ENCODE measurements at regions not wholly inside any gene's neighbourhood (a gene's known extent, or its start where the extent isn't known, plus 50 kb on each side); places are given as distances from the start of the nearest gene placed in this dataset.
A peak's percentile ranks its signal among the peaks of the same experiment; 100 is the strongest.

DNA sequence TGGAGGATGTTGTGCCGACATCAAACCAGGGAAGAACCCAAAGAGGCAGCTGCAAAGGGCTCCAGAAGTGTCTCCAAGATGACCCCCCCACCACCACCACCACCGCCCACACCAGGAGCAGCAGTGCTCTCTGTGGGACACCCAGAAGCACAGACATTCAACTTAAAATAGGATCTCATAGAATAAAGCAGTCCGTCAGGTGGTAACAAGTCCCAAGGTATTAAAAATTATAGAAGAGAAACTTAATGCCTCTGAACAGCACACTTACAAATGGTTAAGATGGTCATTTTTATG, 155.5 kb upstream of the ID2 start (continued):
- TF ChIP-seq, protein P1, sequence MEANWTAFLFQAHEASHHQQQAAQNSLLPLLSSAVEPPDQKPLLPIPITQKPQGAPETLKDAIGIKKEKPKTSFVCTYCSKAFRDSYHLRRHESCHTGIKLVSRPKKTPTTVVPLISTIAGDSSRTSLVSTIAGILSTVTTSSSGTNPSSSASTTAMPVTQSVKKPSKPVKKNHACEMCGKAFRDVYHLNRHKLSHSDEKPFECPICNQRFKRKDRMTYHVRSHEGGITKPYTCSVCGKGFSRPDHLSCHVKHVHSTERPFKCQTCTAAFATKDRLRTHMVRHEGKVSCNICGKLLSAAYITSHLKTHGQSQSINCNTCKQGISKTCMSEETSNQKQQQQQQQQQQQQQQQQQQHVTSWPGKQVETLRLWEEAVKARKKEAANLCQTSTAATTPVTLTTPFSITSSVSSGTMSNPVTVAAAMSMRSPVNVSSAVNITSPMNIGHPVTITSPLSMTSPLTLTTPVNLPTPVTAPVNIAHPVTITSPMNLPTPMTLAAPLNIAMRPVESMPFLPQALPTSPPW (CRISPR knock-in tag; IDR thresholded peaks at IDR 0.05): peak; percentile 62
- TF ChIP-seq TEAD1 (CRISPR knock-in tag; IDR thresholded peaks at IDR 0.05) (no peak), CREB1 (IDR thresholded peaks at IDR 0.05) (peak; percentile 33; the same call in 1 of the 2 replicates), CREB1 (CRISPR knock-in tag; IDR thresholded peaks at IDR 0.05) (no peak), MCM7 (IDR thresholded peaks at IDR 0.05) (no peak), ZNF76 (CRISPR knock-in tag; IDR thresholded peaks at IDR 0.05; ENCODE audit: borderline replicate concordance) (no peak)

DNA sequence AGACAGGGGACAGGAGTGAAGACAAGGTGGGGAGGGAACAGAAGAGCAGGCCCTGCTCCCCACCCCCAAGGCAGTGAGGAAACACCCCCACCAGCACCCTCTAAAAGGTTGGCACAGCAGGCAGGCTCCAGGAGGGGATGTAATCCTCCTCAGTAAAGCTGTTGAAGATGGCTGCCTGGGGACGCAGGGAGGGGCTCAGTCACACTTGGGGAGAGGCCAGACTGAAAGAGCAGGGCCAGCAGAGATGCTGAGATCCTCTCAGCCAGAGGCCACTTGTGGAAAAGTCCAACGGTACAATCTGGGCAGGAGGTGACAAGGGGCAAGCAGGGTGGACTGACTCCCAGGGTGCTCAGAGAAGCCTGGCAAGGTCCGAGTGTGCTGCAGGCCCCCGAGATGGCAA, 154.8 kb upstream of the ID2 start:
- Histone ChIP-seq H3K4me1 (replicated peaks in 1 of 2; ENCODE audit: control insufficient read depth in 2 of 2, insufficient read depth in 2 of 2, low read length in 2 of 2) (peaks cover 20% of the 10 kb centered on the region in 2 experiments), H4K20me1 (replicated peaks; ENCODE audit: control insufficient read depth, insufficient read depth, low read length) (no peaks in the 10 kb centered on the region), H3K4me3 (no peak overlapping the region), H3K9ac (ENCODE audit: insufficient read depth in 1 of 2, low read depth in 2 of 2, low read length in 2 of 2) (peak overlapping the region in 1 of 2 experiments; percentile 26; a peak in 1 of 4 replicates), H3K4me2 (ENCODE audit: insufficient read depth, low read length) (peak overlapping the region; percentile 74; the same call in 1 of the 2 replicates), H3K36me3 (ENCODE audit: control insufficient read depth, insufficient read depth, low read length) (no peaks in the 10 kb centered on the region), H2AFZ (ENCODE audit: low read depth, low read length) (peak overlapping the region; percentile 75), H3K27ac (ENCODE audit: extremely low read depth, low read depth, low read length) (no peak overlapping the region), H3K27me3 (ENCODE audit: control insufficient read depth in 2 of 2, insufficient read depth in 2 of 2, low read length in 2 of 2) (no peaks in the 10 kb centered on the region; a peak in 1 of 5 replicates), H3K9me3 (replicated peaks; ENCODE audit: control insufficient read depth, insufficient read depth, low read depth, low read length) (peaks cover 10% of the 10 kb centered on the region; the same call in 1 of the 2 replicates), H3K79me2 (ENCODE audit: control insufficient read depth, insufficient read depth, low read length) (no peaks in the 10 kb centered on the region), H3K9me1 (ENCODE audit: control insufficient read depth, insufficient read depth, low read length) (no peaks in the 10 kb centered on the region)
- ChIA-PET CTCF (ENCODE audit: low intra/inter-chr PET ratio) (interaction anchor here (3.9 kb wide), 1 partner anchor 158 kb away, joined by 41 read pairs; no protein-coding TSS in a partner anchor), POLR2A (no interaction called here)
- no TSS peak for BruUV-seq (replicated peaks)
- no peak for ATAC-seq
- intact Hi-C loops (cut with micrococcal nuclease): loop anchor here (2.0 to 10.0 kb wide), 3 partner anchors 18 to 618 kb away; no protein-coding TSS in a partner anchor
- FAIRE-seq: no peak
- no peak for TF ChIP-seq TGIF2 (CRISPR knock-in tag; IDR thresholded peaks at IDR 0.05)
- TF ChIP-seq, protein P2, sequence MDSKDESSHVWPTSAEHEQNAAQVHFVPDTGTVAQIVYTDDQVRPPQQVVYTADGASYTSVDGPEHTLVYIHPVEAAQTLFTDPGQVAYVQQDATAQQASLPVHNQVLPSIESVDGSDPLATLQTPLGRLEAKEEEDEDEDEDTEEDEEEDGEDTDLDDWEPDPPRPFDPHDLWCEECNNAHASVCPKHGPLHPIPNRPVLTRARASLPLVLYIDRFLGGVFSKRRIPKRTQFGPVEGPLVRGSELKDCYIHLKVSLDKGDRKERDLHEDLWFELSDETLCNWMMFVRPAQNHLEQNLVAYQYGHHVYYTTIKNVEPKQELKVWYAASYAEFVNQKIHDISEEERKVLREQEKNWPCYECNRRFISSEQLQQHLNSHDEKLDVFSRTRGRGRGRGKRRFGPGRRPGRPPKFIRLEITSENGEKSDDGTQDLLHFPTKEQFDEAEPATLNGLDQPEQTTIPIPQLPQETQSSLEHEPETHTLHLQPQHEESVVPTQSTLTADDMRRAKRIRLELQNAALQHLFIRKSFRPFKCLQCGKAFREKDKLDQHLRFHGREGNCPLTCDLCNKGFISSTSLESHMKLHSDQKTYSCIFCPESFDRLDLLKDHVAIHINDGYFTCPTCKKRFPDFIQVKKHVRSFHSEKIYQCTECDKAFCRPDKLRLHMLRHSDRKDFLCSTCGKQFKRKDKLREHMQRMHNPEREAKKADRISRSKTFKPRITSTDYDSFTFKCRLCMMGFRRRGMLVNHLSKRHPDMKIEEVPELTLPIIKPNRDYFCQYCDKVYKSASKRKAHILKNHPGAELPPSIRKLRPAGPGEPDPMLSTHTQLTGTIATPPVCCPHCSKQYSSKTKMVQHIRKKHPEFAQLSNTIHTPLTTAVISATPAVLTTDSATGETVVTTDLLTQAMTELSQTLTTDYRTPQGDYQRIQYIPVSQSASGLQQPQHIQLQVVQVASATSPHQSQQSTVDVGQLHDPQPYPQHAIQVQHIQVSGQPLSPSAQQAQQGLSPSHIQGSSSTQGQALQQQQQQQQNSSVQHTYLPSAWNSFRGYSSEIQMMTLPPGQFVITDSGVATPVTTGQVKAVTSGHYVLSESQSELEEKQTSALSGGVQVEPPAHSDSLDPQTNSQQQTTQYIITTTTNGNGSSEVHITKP (IDR thresholded peaks at IDR 0.05; ENCODE audit: partially characterized antibody): peak; percentile 9
- in situ Hi-C loops (cut with MboI): loop anchor here (5.0 kb wide), 1 partner anchor 160 kb away; no protein-coding TSS in a partner anchor
- 62% methylated on average over 4 of the region's 4 CpGs for WGBS (ENCODE audit: insufficient coverage, low coverage, missing lambda C conversion rate)
- no peak for DNase-seq (ENCODE audit: extremely low read depth in 1 of 4, low spot score in 3 of 4)

All from K562 (cell line).